HG03108 (cell line): ENCODE measurements at regions not wholly inside any gene's neighbourhood (a gene's known extent, or its start where the extent isn't known, plus 50 kb on each side); places are given as distances from the start of the nearest gene placed in this dataset.
"Not testable (repeated sequence)": the region's sequence is repeated elsewhere in the genome, so short reads cannot be mapped to it uniquely, and the experiment has no call there.

Source experiments
- ATAC-seq: cut with Tn5 transposase; IDR thresholded peaks from one replicate; pipeline ENCODE4 v1.9.1; 2021; ENCODE audit warnings: moderate library complexity; ENCODE audit not compliant: unreplicated experiment

DNA sequence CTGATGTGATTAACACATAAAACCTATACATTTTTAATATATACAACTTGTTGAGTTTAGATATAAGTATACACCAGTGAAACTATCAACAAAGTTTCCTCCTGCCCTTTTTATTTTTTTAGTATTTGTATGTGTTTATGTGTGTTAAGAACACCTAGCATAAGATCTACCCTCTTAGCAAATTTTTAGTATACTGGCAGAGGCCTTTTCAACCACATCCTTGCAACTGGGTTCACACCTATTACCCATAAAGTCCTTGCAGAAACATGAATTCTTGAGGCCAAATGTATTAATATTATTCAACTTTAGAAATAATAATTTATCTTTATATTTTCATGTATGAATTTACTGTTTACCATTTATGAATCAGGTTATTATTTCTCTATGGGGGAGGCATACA, 119.7 kb upstream of the CRIM1 start:
- ATAC-seq: no peak

DNA sequence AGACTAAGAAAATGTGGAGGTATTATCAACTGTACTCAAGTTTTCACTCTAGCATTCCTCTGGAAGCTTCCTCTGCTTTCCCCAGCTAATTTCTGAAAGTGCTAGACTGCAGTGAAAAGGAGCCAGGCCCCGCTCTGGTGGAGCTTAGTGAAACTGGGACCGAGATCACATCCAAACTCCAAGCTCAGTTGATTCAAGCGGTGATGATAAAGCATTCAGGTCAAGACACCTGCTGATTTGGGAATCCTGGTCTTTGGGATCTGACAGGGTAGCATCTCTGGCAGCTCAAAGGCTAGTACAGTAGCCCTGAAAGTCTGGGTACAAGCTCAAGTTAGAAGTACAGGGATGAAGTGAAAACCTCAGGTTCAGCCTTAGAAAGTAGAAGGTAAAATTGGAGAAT, 120.2 kb upstream of the CRIM1 start:
- ATAC-seq: no peak

DNA sequence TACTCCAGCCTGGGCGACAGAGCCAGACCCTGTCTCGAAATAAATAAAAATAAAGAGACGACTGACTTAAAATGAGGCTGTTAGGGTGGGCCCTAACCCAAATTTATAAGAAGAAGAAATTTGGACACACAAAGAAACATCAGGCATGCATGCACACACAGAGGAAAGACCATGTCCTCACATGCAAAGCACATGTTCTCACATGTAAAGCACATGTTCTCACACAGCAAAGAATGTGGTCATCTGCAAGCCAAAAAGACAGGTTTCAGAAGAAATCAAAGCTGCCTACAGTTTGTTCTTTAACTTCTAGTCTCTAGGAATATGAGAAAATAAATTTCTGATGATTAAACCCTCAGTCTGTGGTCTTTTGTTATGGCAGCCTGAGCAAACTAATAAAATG, 132.3 kb upstream of the CRIM1 start:
- ATAC-seq: no peak

DNA sequence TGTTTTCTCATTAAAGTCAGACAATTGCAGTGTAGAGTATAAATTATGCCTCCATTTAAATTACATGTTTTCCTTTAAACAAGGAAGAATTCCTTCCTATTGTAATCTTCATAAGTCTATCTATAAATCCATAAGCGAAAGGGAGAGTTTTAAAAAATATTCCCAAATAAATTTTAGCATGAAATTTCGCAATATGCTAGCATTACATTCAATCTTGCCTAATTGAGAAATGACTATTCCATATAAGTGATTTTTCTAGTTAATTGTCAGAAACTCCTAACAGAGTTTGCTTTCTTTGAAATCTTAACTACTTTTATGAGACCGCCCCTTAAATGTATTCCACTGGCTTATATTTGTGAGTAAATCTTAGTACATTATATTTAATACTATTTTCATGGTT, 133.1 kb upstream of the CRIM1 start:
- ATAC-seq: no peak

DNA sequence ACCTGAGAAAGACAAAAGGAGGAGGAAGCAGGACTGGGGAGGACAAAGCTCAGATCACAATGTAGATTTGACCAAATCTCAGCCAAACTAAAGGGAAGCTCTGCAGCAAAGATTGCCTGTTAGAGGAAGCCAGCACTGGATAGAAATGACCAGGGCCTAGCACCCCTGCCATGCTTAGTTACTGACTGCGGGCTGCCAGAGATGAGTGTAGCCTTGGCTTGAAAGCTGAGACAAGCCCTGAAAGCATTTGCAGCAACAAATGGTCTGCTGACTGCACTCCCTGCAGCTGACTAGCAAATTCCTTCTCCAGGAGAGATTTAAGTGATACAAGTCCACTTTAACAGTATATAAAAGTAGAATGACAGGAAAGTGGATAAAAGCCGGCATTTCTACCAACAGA, 140.9 kb upstream of the CRIM1 start:
- ATAC-seq: no peak

DNA sequence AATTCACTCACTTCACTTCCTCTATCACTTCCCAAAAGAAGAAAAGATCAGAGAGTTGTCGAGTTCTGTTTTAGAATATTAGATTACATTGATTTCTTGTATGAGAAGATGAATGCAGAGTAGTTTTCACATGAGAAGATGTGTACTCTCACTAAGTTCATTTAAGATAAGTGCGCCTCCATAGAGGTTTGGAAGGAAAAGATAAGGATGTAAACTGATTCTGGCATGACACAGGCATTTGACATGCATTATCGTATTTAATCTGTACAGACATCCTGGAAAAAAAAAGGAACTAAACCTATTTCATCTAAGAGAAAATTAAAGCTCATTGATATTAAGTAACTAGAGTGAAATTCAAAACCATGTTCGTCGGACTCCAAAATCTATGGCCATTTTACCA, 152.2 kb upstream of the CRIM1 start:
- ATAC-seq: no peak

DNA sequence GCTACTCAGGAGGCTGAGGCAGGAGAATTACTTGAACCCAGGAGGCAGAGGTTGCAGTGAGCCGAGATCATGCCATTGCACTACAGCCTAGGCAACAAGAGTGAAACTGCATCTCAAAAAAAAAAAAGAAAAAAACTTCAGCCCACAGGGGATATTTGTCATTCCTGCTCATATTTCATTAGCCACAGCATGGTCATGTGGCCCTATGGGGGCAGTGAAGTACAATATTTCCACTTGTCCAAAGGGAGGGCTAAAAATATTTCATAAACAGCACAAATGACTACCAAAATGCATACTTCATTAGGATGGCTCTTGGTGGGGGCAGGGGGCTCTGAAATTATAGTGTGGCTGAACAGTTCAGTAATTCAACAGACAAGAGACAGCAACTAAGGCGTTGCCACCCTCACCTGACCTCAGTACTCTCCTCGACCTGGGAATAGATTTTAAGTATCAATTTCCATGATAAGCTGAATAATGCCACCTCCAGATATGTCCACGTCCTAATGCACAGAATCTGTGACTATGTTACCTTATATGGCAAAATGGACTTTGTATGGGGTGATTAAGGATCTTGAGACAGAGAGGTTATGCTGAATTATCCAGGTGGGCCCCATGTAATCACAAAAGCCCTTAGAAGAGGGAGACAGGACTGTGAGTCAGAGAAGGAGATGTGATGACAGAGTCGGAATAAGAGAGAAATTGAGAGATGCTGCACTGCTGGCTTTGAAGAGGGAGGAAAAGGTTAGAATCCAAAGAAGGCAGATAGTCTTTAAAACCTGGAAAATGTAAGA, 158.2 kb upstream of the CRIM1 start:
- ATAC-seq: no peak

DNA sequence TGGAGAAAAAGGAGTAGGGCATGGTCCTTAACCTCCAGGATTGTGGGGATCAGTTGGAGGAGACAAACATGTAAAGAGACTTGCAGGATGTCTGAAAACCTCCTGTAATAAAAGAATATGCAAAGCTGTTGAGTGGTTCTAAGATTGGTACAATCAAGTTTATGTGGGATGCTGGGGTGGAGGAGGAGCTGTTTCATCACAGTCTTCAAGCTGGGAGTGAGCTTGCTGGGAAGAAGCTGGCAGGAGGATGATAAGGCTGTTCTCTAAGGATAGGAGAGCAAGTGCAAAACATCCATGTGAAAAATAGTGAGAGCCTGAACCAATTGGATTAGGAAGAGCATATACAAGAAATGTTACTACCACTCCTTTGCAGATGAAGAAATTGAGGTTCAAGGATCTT, 161.9 kb upstream of the CRIM1 start:
- no peak for ATAC-seq

DNA sequence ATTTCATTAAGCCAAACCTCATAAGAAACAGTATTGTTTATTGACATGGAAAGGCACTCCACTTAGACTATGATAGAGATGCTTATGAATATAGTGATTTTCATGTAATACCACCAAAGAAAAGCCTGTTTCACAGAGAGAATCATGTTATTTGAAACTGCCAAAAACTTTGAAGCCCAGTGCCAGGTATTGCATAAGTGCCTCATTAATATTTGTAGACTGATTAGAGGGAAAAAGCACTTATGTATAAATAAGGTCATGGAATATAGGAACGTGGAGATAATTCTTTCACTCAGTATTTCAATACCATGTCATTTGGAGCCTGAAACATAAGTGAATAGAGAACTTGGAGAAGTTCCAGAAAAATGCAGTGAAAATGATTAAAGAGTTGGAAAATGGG, 162.6 kb upstream of the CRIM1 start:
- no peak for ATAC-seq

DNA sequence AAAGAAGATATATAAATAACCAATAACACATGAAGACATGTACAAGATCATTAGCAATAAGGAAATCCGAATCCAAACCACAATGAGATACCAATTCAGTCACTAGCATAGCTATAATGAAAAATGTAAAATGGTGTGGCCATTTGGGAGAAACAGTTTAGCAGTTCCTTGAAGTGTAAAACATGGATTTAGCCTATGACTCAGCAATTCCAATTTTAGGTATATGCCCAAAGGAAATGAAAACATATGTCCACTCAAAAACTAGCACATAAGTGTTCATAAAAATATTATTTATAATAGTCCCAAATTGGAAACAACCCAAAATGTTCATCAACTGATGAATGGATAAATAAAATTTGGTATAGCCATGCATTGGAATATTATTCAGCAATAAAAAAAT, 165.5 kb upstream of the CRIM1 start:
- no peak for ATAC-seq

DNA sequence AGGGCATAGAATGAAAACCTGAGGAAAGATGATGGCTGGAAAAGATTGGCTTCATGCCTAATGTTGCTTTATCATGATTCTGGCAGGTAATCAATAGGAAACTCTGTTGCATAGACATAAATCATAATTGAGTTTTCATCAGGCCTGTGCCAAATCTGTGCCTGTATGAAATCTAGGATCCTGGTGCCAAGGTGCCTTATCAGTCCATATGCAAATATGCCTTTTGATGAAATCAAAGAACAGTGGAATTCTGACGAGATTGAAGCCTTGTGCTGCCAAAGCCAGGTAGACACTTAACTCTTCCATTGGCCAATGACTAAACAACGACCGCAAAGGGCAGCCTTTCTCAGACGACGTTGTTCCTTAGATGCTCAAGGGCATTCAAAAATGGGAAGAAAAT, 170.0 kb upstream of the CRIM1 start:
- no peak for ATAC-seq

DNA sequence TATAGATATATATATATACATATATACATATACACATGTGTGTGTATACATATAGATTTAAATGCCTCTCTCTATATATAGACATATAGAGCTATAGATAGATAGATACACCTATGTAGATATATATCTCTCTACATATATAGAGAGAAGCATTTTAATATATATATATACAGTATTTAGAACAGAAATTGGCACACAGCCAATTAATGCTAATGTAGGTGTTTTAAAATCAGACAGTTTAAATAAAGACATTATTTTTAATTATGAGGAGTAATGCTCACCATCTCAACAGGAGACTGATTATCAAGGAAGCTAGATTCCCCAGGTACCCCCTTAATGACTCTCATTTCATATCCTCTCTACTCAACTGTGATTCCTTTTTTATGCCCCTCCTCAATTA, 170.7 kb upstream of the CRIM1 start:
- ATAC-seq: no peak

DNA sequence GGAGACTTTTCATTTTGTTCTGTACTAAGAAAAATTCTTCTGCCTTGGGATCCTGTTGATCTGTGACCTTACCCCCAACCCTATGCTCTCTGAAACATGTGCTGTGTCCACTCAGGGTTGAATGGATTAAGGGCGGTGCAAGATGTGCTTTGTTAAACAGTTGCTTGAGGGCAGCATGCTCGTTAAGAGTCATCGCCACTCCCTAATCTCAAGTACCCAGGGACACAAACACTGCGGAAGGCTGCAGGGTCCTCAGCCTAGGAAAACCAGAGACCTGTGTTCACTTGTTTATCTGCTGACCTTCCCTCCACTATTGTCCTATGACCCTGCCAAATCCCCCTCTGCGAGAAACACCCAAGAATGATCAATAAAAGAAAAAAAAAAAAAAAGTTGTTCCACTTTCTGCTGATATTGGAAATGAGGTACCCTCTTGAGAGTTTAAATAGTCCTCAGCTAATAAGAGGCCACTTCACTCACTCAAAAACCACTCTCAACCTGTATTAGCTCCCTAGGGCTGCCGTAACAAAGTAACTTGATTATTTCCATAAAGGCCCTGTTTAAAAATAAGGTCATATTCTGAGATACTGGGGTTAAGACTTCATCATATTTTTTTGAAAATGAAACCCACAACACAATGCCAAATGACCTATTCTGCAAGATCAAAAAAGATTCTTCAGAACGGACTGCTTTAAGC, 174.6 kb upstream of the CRIM1 start:
- ATAC-seq: not testable (repeated sequence)

DNA sequence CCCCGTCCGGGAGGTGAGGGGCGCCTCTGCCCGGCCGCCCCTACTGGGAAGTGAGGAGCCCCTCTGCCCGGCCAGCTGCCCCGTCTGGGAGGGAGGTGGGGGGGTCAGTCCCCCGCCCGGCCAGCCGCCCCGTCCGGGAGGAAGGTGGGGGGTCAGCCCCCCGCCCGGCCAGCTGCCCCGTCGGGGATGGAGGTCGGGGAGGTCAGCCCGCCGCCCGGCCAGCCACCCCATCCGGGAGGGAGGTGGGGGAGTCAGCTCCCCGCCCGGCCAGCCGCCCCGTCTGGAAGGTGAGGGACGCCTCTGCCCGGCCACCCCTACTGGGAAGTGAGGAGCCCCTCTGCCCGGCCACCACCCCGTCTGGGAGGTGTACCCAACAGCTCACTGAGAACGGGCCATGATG, 175.3 kb upstream of the CRIM1 start:
- not testable (repeated sequence) for ATAC-seq

DNA sequence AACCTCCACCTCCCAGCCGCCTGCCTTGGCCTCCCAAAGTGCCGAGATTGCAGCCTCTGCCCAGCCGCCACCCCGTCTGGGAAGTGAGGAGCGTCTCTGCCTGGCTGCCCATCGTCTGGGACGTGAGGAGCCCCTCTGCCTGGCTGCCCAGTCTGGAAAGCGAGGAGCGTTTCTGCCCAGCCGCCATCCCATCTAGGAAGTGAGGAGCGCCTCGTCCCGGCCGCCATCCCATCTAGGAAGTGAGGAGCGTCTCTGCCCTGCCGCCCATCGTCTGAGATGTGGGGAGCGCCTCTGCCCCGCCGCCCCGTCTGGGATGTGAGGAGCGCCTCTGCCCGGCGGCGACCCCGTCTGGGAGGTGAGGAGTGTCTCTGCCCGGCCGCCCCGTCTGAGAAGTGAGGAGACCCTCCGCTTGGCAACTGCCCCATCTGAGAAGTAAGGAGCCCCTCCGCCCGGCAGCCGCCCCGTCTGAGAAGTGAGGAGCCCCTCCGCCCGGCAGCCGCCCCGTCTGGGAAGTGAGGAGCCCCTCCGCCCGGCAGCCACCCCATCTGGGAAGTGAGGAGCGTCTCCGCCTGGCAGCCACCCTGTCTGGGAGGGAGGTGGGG, 175.8 kb upstream of the CRIM1 start:
- ATAC-seq: not testable (repeated sequence)

DNA sequence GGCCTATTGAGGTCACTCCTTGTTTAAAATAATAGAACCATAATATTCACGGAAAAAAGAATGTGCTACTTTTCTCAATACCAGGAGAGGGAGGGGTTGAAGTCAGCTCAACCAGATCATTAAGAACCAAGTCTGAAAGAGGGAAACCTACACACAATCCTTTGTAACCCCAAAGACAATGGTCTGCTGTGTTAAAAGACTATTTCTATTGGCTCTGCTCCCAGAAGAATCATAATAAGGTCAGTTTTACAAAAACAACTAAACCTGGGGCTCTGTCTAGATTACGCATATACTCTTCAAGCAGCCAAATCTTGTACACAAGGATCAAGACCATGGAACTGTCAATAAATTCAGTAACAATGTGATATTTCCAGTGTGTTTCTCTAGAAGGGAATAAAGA, 177.2 kb upstream of the CRIM1 start:
- ATAC-seq: no peak

DNA sequence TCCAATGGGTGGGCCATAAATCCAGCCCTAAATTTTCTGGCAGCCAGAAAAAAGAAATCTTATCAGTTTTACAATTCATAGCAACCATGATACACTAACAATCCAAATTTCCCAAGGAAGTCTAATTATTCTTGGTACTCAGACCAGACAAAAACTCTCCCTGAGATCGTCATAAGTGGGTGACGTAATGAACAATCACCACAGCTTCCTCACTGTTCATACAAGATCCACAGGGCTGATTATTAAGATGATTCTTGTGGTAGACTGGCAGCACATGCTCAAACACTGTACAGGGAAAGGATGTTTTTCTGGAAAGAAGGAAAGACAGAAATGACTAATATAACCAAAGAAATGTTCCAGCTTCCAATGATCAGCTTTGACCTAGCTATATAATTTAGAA, 178.3 kb upstream of the CRIM1 start:
- ATAC-seq: no peak

DNA sequence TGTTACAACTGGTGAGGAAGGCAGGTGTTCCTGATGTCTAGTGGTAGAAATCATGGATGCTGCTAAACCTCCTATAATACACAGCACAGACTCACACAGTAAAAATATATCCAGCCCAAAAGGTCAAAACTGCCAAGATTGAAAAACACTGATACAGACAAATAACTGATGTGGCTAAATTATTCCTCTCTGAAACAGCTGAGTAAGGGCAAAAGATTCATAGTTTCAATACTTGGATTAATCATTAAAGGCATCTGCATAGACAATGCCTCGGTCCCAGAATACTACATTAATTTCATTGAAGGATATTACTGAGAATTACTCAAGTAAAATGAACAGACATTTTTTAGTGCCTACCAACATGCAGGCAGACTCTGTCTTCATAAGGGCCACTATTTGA, 180.7 kb upstream of the CRIM1 start:
- ATAC-seq: no peak

DNA sequence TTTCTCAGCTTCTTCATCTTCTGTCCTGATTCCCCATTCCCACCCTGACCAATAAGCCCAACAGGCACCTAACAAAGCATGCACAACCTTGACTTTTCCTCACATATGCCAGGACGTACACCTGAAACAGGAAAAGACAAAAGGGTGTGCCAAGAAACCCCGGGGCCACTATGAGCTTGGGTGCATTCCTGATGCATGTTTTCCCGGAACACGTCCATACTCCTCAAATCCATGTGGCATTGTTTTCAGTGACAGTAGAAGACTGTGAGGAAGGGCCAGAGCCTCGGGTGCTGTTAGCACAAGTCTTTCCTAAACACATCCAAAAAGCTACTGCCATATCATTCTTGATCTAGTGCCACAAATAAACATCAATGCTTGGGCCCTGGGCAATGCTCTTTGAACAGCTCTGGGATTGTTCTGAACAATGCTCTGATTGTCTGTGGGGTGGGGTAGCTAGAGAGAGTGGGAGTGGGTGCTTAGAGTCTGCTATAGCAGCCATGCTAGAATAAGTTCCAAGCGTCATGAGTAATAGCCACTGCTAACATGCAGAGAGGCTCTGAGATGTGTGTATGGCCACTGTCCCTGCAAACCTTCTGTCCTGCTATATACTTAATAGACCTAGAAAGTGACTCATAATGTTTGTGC, 181.7 kb upstream of the CRIM1 start:
- ATAC-seq: no peak

DNA sequence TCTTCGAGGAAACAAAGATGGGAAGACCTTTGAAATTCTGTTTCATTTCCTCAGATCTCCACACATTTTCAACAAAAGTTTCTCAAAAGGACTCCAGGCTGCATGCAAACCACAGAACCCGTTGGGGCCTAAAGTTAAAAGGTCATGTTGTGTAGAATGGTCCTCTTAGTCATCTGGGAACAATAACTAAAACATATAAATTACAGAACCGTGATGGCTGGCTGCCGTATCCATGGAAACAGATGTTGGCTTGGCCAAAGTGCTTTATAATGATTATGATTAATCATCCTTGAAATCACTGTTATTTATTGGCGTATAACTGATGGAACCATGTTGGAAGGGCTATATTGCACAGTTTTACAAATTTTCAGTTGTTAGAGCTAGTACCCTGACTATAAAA, 182.8 kb upstream of the CRIM1 start:
- no peak for ATAC-seq

DNA sequence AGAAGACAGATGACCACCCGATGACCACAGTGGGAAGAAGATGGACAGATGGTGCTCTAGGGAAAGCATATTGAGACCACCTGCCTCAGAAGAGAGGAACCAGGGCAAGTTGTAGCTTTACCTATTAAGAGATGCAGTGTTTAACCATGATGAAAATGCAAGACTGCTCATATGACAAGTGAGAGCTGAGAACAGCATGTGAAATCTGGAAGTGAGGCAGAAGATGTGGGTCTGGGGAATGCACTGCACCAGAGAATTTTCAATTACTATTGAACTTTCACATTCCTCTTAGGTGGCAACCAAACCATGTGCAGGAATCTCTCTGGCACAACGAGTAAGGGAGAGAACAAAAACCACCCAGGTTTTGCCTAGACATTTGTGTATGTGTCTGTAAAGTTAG, 184.8 kb upstream of the CRIM1 start:
- ATAC-seq: no peak

DNA sequence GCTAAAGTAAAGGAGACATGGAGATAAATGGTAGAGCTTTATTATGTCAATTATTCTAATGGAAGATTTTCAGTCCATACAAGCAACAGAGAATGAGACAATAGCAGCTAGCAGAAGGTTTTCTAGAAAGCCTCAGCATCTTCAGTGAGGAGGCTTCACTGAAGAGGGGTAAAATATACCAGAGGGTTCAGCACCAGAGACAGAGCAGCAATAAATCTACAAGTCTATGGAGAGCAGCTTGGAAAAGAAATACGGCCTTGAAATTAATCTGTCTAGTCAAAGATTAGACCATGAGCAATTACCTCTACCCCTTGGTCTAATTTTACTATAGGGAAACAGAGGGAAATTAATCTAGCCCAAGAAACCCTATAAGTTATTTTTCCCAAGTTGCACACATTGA, 185.7 kb upstream of the CRIM1 start:
- no peak for ATAC-seq
